H1 (cell line): ENCODE measurements at regions not wholly inside any gene's neighbourhood (a gene's known extent, or its start where the extent isn't known, plus 50 kb on each side); places are given as distances from the start of the nearest gene placed in this dataset.

Source experiments
- CTCF ChIA-PET: fragments of 300-600 bp; sonication (Branson Sonifier 250); formaldehyde crosslinking; loops from one replicate; lab custom pipeline; 2021; ENCODE audit not compliant: partially characterized antibody; lab: Charles Lee
- POLR2A ChIA-PET: fragments of 300-600 bp; sonication (Branson Sonifier 250); formaldehyde crosslinking; loops from one replicate; lab custom pipeline; 2021; ENCODE audit warnings: inconsistent platforms; ENCODE audit not compliant: partially characterized antibody; lab: Charles Lee
- DNase-seq, 2 experiments: peaks; one replicate each; pipeline versions ENCODE4 v3.0.0 to v3.0.0-alpha.2; 2010 to 2022; ENCODE audit warnings: low spot score in 2 of 2, low read depth in 1 of 2, mixed read lengths in 1 of 2
- FAIRE-seq: peaks from 2 replicates; lab custom pipeline; 2011; peaks lifted over from hg19 to GRCh38; lab: Jason Lieb, UNC
- H2AFZ ChIP-seq: 2 replicates; pipeline ENCODE4 v1.8.1; 2012; ENCODE audit warnings: low read length, inconsistent platforms
- H2AK5ac ChIP-seq: 2 replicates; pipeline ENCODE4 v1.6.1; 2013; ENCODE audit warnings: low read depth, low read length
- H2BK120ac ChIP-seq: replicated peaks from 2 replicates; pipeline ENCODE3; 2013; ENCODE audit warnings: low read depth, low read length, inconsistent platforms
- H2BK12ac ChIP-seq: 2 replicates; pipeline ENCODE4 v1.6.1; 2013; ENCODE audit warnings: low read depth, low read length
- H2BK15ac ChIP-seq: 2 replicates; pipeline ENCODE4 v1.6.1; 2013; ENCODE audit warnings: low read length
- H2BK20ac ChIP-seq: 2 replicates; pipeline ENCODE4 v1.6.1; 2013; ENCODE audit warnings: low read length
- H2BK5ac ChIP-seq: 2 replicates; pipeline ENCODE4 v1.6.1; 2013; ENCODE audit warnings: low read depth, low read length
- H3K14ac ChIP-seq: 2 replicates; pipeline ENCODE4 v1.6.1; 2013; ENCODE audit warnings: inconsistent platforms; ENCODE audit not compliant: insufficient read length
- H3K18ac ChIP-seq: 2 replicates; pipeline ENCODE4 v1.6.1; 2013; ENCODE audit warnings: low read length; ENCODE audit errors: extremely low read depth
- H3K23ac ChIP-seq: 2 replicates; pipeline ENCODE4 v1.6.1; 2013; ENCODE audit warnings: inconsistent platforms; ENCODE audit not compliant: insufficient read length
- H3K23me2 ChIP-seq: 2 replicates; pipeline ENCODE4 v1.6.1; 2013; ENCODE audit warnings: low read depth, low read length
- H3K27ac ChIP-seq: 2 replicates; pipeline ENCODE4 v1.6.1; 2011; ENCODE audit warnings: low read depth, low read length, inconsistent platforms
- H3K27me3 ChIP-seq, 4 experiments: replicated peaks in 1 of 4; 1 replicate in 1 of 4; 2 replicates in 3 of 4; pipeline versions ENCODE4 v1.6.1 to v1.8.1; 2011 to 2013; ENCODE audit warnings: low read length in 3 of 4, mild to moderate bottlenecking in 3 of 4, inconsistent platforms in 2 of 4, mixed read lengths in 2 of 4, moderate library complexity in 1 of 4; ENCODE audit not compliant: control insufficient read depth in 3 of 4, insufficient read depth in 3 of 4; ENCODE audit errors: extremely low read depth in 1 of 4
- H3K36me3 ChIP-seq, 4 experiments: 2 replicates each; pipeline versions ENCODE4 v1.6.1 to v1.8.1; 2011 to 2013; ENCODE audit warnings: mild to moderate bottlenecking in 4 of 4, low read length in 3 of 4, moderate library complexity in 2 of 4, control low read depth in 1 of 4, inconsistent platforms in 1 of 4; ENCODE audit not compliant: insufficient read depth in 4 of 4, control insufficient read depth in 2 of 4
- H3K4ac ChIP-seq: replicated peaks from 2 replicates; pipeline ENCODE3; 2013; ENCODE audit warnings: low read length, low read depth, mixed read lengths, inconsistent platforms; ENCODE audit not compliant: insufficient read length
- H3K4me1 ChIP-seq, 4 experiments: replicated peaks in 1 of 4; 1 replicate in 1 of 4; 2 replicates in 3 of 4; pipeline versions ENCODE4 v1.6.1 to v1.8.1; 2011 to 2013; ENCODE audit warnings: low read length in 3 of 4, inconsistent platforms in 2 of 4, mixed read lengths in 1 of 4; ENCODE audit not compliant: insufficient read depth in 4 of 4, control insufficient read depth in 3 of 4
- H3K4me2 ChIP-seq, 2 experiments: 2 replicates each; pipeline versions ENCODE4 v1.6.1 to v1.8.1; 2011 to 2013; ENCODE audit warnings: low read depth in 2 of 2, low read length in 2 of 2, control low read depth in 1 of 2, inconsistent platforms in 1 of 2, mild to moderate bottlenecking in 1 of 2; ENCODE audit not compliant: insufficient read depth in 1 of 2
- H3K4me3 ChIP-seq, 4 experiments: fragments of 200-600, 300-600 bp in 1 of 4; sonication (generic), shearing (Covaris generic), sonication (Bioruptor Twin) in 1 of 4; 2 replicates each; pipeline versions ENCODE4 v1.5.1 to v1.8.1; 2011 to 2016; ENCODE audit warnings: low read length in 4 of 4, low read depth in 3 of 4, control low read depth in 2 of 4, inconsistent platforms in 2 of 4, mild to moderate bottlenecking in 2 of 4, mixed read lengths in 1 of 4, moderate library complexity in 1 of 4; ENCODE audit not compliant: insufficient read depth in 2 of 4; ENCODE audit errors: extremely low read depth in 1 of 4
- H3K56ac ChIP-seq: replicated peaks from 2 replicates; pipeline ENCODE3; 2013; ENCODE audit warnings: low read depth, mild to moderate bottlenecking, mixed read lengths, low read length, inconsistent platforms; ENCODE audit not compliant: insufficient read length
- H3K79me1 ChIP-seq: 2 replicates; pipeline ENCODE4 v1.6.1; 2013; ENCODE audit warnings: low read depth, low read length, control low read depth
- H3K79me2 ChIP-seq, 2 experiments: 2 replicates each; pipeline versions ENCODE4 v1.6.1 to v1.8.1; 2012 to 2013; ENCODE audit warnings: low read length in 2 of 2, mild to moderate bottlenecking in 2 of 2, inconsistent platforms in 1 of 2; ENCODE audit not compliant: insufficient read depth in 2 of 2, control insufficient read depth in 1 of 2
- H3K9ac ChIP-seq, 4 experiments: replicated peaks in 1 of 4; 1 replicate in 1 of 4; 2 replicates in 3 of 4; pipeline versions ENCODE4 v1.6.1 to v1.8.1; 2011 to 2013; ENCODE audit warnings: low read depth in 3 of 4, low read length in 3 of 4, control low read depth in 2 of 4, mild to moderate bottlenecking in 2 of 4, moderate library complexity in 2 of 4, inconsistent platforms in 1 of 4; ENCODE audit errors: extremely low read depth in 1 of 4
- H3K9me3 ChIP-seq, 2 experiments: 2 replicates each; pipeline versions ENCODE4 v1.6.1 to v1.8.1; 2012 to 2013; ENCODE audit warnings: mild to moderate bottlenecking in 2 of 2, moderate library complexity in 2 of 2, control low read depth in 1 of 2, inconsistent platforms in 1 of 2, low read depth in 1 of 2, low read length in 1 of 2, mixed read lengths in 1 of 2; ENCODE audit not compliant: insufficient read depth in 2 of 2
- H4K20me1 ChIP-seq, 2 experiments: replicated peaks in 1 of 2; 2 replicates each; pipeline versions ENCODE3 to v1.8.1; 2011 to 2013; ENCODE audit warnings: inconsistent platforms in 2 of 2, low read length in 2 of 2, mild to moderate bottlenecking in 1 of 2; ENCODE audit not compliant: insufficient read depth in 2 of 2, control insufficient read depth in 1 of 2
- H4K5ac ChIP-seq: 2 replicates; pipeline ENCODE4 v1.6.1; 2013; ENCODE audit warnings: low read length, low read depth, mixed read lengths, inconsistent platforms; ENCODE audit not compliant: insufficient read length
- H4K8ac ChIP-seq: 2 replicates; pipeline ENCODE4 v1.8.0; 2013; ENCODE audit warnings: mild to moderate bottlenecking, moderate library complexity, low read length, inconsistent platforms; ENCODE audit not compliant: insufficient read depth; ENCODE audit errors: extremely low read depth
- H4K91ac ChIP-seq: replicated peaks from 2 replicates; pipeline ENCODE3; 2013; ENCODE audit warnings: low read length, mixed read lengths, inconsistent platforms; ENCODE audit not compliant: insufficient read length
- CHD1 ChIP-seq: IDR thresholded peaks from 2 replicates; pipeline ENCODE4 v1.6.1; 2012; ENCODE audit warnings: low read depth, low read length, improper control_type of control experiment
- CHD2 ChIP-seq: IDR thresholded peaks from 2 replicates; pipeline ENCODE4 v1.6.1; 2012; ENCODE audit warnings: low read length, improper control_type of control experiment
- EP300 ChIP-seq, 2 experiments: IDR thresholded peaks; 1 replicate in 1 of 2; 2 replicates in 1 of 2; pipeline ENCODE4 v1.6.1; 2011 to 2012; ENCODE audit warnings: low read depth in 2 of 2, low read length in 2 of 2, mild to moderate bottlenecking in 2 of 2, borderline replicate concordance in 1 of 2, inconsistent platforms in 1 of 2, moderate library complexity in 1 of 2
- GTF2F1 ChIP-seq: IDR thresholded peaks from 2 replicates; pipeline ENCODE4 v1.6.1; 2012; ENCODE audit warnings: low read depth, low read length, improper control_type of control experiment, borderline replicate concordance
- KDM5A ChIP-seq: fragments of 200-600 bp; IDR thresholded peaks from 2 replicates; pipeline ENCODE4 v1.7.1; 2012; ENCODE audit warnings: mild to moderate bottlenecking, low read length, inconsistent platforms, mixed read lengths
- PHF8 ChIP-seq: fragments of 200-600 bp; sonication (generic); conservative IDR thresholded peaks from 2 replicates; pipeline ENCODE4 v1.7.1; 2012; ENCODE audit warnings: low read depth, mild to moderate bottlenecking, inconsistent platforms, low read length, moderate library complexity
- POU5F1 ChIP-seq: IDR thresholded peaks from 2 replicates; pipeline ENCODE4 v1.6.1; 2011; ENCODE audit warnings: low read depth, mild to moderate bottlenecking, low read length, moderate library complexity
- RBBP5 ChIP-seq: IDR thresholded peaks from 2 replicates; pipeline ENCODE4 v1.7.1; 2012; ENCODE audit warnings: low read depth, mild to moderate bottlenecking, inconsistent platforms, low read length, moderate library complexity, borderline replicate concordance
- RXRA ChIP-seq: IDR thresholded peaks from 2 replicates; pipeline ENCODE4 v1.6.1; 2011; ENCODE audit warnings: low read depth, mild to moderate bottlenecking, low read length, moderate library complexity; ENCODE audit not compliant: insufficient read depth
- SIX5 ChIP-seq: IDR thresholded peaks from 2 replicates; pipeline ENCODE4 v1.6.1; 2011; ENCODE audit warnings: mild to moderate bottlenecking, low read depth, low read length
- ZNF274 ChIP-seq: IDR thresholded peaks from 2 replicates; pipeline ENCODE4 v1.7.0; 2012; ENCODE audit warnings: low read length, borderline replicate concordance; ENCODE audit errors: extremely low read depth
- WGBS, 2 experiments: shearing (Covaris generic) in 1 of 2; methylation state at CpG; one replicate each; pipeline versions ENCODE4 v1.1.6 to v1.1.7; 2013 to 2015; ENCODE audit warnings: low lambda C conversion rate in 2 of 2, mixed read lengths in 2 of 2, inconsistent platforms in 1 of 2, low coverage in 1 of 2, missing lambda C conversion rate in 1 of 2; ENCODE audit not compliant: insufficient replicate concordance in 2 of 2, insufficient coverage in 1 of 2, insufficient read length in 1 of 2; ENCODE audit errors: extremely low coverage in 1 of 2, missing lambda C conversion rate in 1 of 2; 5-methylcytosine and 5-hydroxymethylcytosine counted together
- TF ChIP-seq, protein P1 (sequence below): IDR thresholded peaks from 2 replicates; pipeline ENCODE4 v1.6.1; 2012; ENCODE audit warnings: inconsistent platforms

DNA sequence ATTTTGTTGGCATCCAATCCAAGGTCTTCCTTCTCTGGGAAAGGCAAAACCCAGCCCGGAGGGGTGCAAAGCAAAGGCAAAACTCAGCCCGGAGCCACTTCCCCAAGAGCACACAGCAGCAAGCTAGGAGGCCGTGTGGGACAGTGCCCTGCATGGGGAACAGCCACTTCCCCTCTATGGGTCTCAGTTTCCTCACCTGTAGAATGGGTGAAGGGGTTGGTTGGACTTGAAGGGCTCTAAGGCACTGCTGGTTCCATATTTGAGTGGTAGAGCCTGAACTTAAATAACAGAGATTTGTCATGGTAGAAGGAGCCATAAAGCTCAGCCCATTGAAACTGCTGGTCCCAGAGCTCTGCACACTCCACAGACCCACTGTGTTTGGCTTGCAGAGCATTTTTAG lies 51.3 kb upstream of the CCDC167 start:
- no peaks in the 10 kb centered on the region for H3K4me1 ChIP-seq
- H3K9ac ChIP-seq = no peak overlapping the region
- FAIRE-seq (no peak), DNase-seq (no peak)
- H3K14ac ChIP-seq = no peak overlapping the region
- H2BK20ac ChIP-seq = no peak overlapping the region
- no peak overlapping the region for H3K4me2 ChIP-seq
- no peak overlapping the region for H3K56ac ChIP-seq
- H3K18ac ChIP-seq = no peak overlapping the region
- 61% methylated on average over 3 of the region's 3 CpGs; no CpG with 5 or more reads in 1 of the 2 experiments for WGBS, 2 experiments
- no peaks in the 10 kb centered on the region for H3K36me3 ChIP-seq
- no peak overlapping the region for H4K8ac ChIP-seq
- no peak overlapping the region for H2AK5ac ChIP-seq
- no peak overlapping the region for H2BK15ac ChIP-seq
- no peak overlapping the region for H3K23ac ChIP-seq
- no peaks in the 10 kb centered on the region for H3K9me3 ChIP-seq
- H3K79me1 ChIP-seq = no peaks in the 10 kb centered on the region
- H4K5ac ChIP-seq = no peak overlapping the region
- H3K4me3 ChIP-seq = no peak overlapping the region
- no peaks in the 10 kb centered on the region for H4K20me1 ChIP-seq
- ChIA-PET POLR2A (interaction anchor here (1.0 to 1.2 kb wide), 2 partner anchors 13 to 15 kb away, joined by 3 read pairs; no protein-coding TSS in a partner anchor), CTCF (interaction anchor here (0.6 to 11.1 kb wide), 4 partner anchors 13 to 585 kb away, joined by 3 to 96 read pairs (median 3); no protein-coding TSS in a partner anchor)
- no peak overlapping the region for H2AFZ ChIP-seq
- no peak overlapping the region for H4K91ac ChIP-seq
- H2BK12ac ChIP-seq = no peak overlapping the region
- H2BK5ac ChIP-seq = no peak overlapping the region
- H3K27me3 ChIP-seq = no peaks in the 10 kb centered on the region; a peak in 1 of 7 replicates
- H3K27ac ChIP-seq = no peak overlapping the region
- no peak overlapping the region for H3K4ac ChIP-seq
- no peaks in the 10 kb centered on the region for H3K23me2 ChIP-seq
- H3K79me2 ChIP-seq = no peaks in the 10 kb centered on the region
- H2BK120ac ChIP-seq = no peak overlapping the region
- TF ChIP-seq SIX5 = no peak
- TF ChIP-seq CHD1 = no peak
- no peak for TF ChIP-seq KDM5A
- no peak for TF ChIP-seq GTF2F1
- TF ChIP-seq CHD2 = no peak
- no peak for TF ChIP-seq ZNF274
- no peak for TF ChIP-seq PHF8
- TF ChIP-seq POU5F1 = no peak
- no peak for TF ChIP-seq RBBP5
- TF ChIP-seq RXRA = no peak
- TF ChIP-seq, protein P1, sequence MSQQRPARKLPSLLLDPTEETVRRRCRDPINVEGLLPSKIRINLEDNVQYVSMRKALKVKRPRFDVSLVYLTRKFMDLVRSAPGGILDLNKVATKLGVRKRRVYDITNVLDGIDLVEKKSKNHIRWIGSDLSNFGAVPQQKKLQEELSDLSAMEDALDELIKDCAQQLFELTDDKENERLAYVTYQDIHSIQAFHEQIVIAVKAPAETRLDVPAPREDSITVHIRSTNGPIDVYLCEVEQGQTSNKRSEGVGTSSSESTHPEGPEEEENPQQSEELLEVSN = no peak
- TF ChIP-seq EP300 (IDR thresholded peaks at IDR 0.05; ENCODE audit: borderline replicate concordance in 1 of 2, low read depth in 2 of 2, low read length in 2 of 2) = no peak
